ENCODE measurements at regions not wholly inside any gene's neighbourhood (a gene's known extent, or its start where the extent isn't known, plus 50 kb on each side); places are given as distances from the start of the nearest gene placed in this dataset.

- TF ChIP-seq ZNF639 (CRISPR knock-in tag; conservative IDR thresholded peaks at IDR 0.05) (0 out of 2 replicates have a peak, but pooled peaks have one; percentile 29), ZHX2 (IDR thresholded peaks at IDR 0.05; ENCODE audit: low read depth) (peak; percentile 62), ZHX2 (CRISPR knock-in tag; IDR thresholded peaks at IDR 0.05; ENCODE audit: borderline replicate concordance) (peak; percentile 67; the same call in 1 of the 2 replicates), NONO (IDR thresholded peaks at IDR 0.05) (no peak), NONO (CRISPR knock-in tag; conservative IDR thresholded peaks at IDR 0.05) (peak; percentile 84), HMG20A (CRISPR knock-in tag; IDR thresholded peaks at IDR 0.05; ENCODE audit: borderline replicate concordance) (peak; percentile 95), ZNF652 (CRISPR knock-in tag; IDR thresholded peaks at IDR 0.05; ENCODE audit: borderline replicate concordance, low read depth) (peak; percentile 50; the same call in 1 of the 2 replicates), FOSL2 (CRISPR knock-in tag; IDR thresholded peaks at IDR 0.05) (peak; percentile 89), ZNF567 (CRISPR knock-in tag; IDR thresholded peaks at IDR 0.05; ENCODE audit: borderline replicate concordance) (no peak), ZFYVE20 (CRISPR knock-in tag; IDR thresholded peaks at IDR 0.05; ENCODE audit: borderline replicate concordance, low read depth) (no peak), BHLHE40 (IDR thresholded peaks at IDR 0.05; ENCODE audit: low read length) (0 out of 2 replicates have a peak, but pooled peaks have one; percentile 12), TBL1XR1 (IDR thresholded peaks at IDR 0.05; ENCODE audit: borderline replicate concordance, low read length, partially characterized antibody) (peak; percentile 53), HMGA1 (CRISPR knock-in tag; conservative IDR thresholded peaks at IDR 0.05) (no peak), ZSCAN30 (CRISPR knock-in tag; IDR thresholded peaks at IDR 0.05) (peak; percentile 93; the same call in 1 of the 2 replicates), PATZ1 (CRISPR knock-in tag; IDR thresholded peaks at IDR 0.05) (peak; percentile 80), ETV5 (CRISPR knock-in tag; IDR thresholded peaks at IDR 0.05; ENCODE audit: borderline replicate concordance) (peak; percentile 93), MIXL1 (CRISPR knock-in tag; IDR thresholded peaks at IDR 0.05) (peak; percentile 96), FOXA1 (IDR thresholded peaks at IDR 0.05) (no peak; the same call in 1 of the 2 replicates), FOXA1 (CRISPR knock-in tag; IDR thresholded peaks at IDR 0.05) (peak; percentile 82), ZNF562 (CRISPR knock-in tag; IDR thresholded peaks at IDR 0.05; ENCODE audit: borderline replicate concordance) (no peak), ZNF7 (CRISPR knock-in tag; IDR thresholded peaks at IDR 0.05) (no peak)
These were observed 245.0 kb upstream of the FN1 start (continued) for GRCh38 chr2:215680605-215681598.

Data from HepG2 (cell line).